ENCODE measurements at regions not wholly inside any gene's neighbourhood (a gene's known extent, or its start where the extent isn't known, plus 50 kb on each side); places are given as distances from the start of the nearest gene placed in this dataset.
"Not testable (repeated sequence)": the region's sequence is repeated elsewhere in the genome, so short reads cannot be mapped to it uniquely, and the experiment has no call there.

GRCh38 chr10:8312079-8312478 is 257.6 kb downstream of the GATA3 start:
- DNase-seq (ENCODE audit: low spot score) = no peak

GRCh38 chr10:8312781-8313180 is 258.3 kb downstream of the GATA3 start:
- no peak for DNase-seq (ENCODE audit: low spot score)

DNA sequence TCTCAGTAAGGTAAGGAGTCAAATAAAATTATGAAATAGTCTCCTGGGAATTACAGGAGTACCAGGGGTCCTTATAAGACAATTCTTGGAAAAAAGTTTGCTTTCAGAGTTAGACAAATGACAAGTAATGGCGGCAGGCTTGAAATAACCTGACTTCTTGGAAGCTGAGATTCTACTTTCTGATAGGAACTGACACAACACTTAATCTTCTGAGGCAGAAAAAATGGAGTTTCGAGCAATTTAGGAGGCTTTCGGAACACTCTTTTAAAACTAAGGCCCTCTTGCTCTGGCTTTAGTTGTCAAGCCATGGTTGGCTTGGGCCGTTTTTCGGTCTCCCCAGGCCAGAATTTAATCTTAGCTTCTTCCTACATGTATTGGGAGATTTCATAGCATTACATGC is 260.0 kb downstream of the GATA3 start:
- DNase-seq (ENCODE audit: low spot score) = no peak

DNA sequence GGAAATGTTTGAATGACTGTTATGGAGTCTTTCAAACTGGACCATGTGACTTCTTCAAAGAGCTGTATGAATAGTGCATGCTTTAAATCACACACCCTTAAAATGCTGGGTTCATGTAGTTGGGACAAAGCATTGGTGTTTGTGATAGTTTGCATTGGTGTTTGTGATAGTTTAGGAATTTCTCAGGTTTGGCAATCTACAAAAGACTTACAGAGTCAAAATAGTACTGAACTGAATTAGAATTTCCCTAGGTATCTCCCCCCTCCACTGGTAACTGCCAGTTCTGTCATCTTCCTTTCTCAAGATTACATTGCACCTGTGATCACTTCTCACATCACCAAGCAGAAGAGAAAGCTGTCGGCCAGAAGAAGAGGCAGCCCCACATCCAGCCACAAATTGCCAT is 261.1 kb downstream of the GATA3 start:
- DNase-seq (ENCODE audit: low spot score) = no peak

DNA sequence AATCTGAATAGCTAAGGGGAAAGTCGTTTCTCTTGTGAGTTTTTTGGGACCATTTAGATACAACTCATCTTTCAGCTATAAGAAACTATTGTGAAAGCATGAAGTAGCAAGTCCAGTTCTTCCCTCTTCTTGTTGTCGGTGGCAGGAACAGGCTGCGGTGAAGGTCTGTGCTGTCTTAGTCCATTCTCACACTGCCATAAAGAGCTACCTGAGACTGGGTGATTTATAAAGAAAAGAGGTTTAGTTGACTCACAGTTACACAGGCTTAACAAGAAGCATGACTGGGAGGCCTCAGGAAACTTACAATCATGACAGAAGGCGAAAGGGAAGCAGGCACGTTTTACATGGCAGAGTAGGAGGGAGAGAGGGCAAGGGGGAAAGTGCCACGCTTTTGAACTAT is 261.8 kb downstream of the GATA3 start:
- no peak for DNase-seq (ENCODE audit: low spot score)

- not testable (repeated sequence) for DNase-seq (ENCODE audit: low spot score)
Observed at GRCh38 chr10:8318429-8318828, 263.9 kb downstream of the GATA3 start.

GRCh38 chr10:8318956-8319355 is 264.5 kb downstream of the GATA3 start:
- no peak for DNase-seq (ENCODE audit: low spot score)

DNA sequence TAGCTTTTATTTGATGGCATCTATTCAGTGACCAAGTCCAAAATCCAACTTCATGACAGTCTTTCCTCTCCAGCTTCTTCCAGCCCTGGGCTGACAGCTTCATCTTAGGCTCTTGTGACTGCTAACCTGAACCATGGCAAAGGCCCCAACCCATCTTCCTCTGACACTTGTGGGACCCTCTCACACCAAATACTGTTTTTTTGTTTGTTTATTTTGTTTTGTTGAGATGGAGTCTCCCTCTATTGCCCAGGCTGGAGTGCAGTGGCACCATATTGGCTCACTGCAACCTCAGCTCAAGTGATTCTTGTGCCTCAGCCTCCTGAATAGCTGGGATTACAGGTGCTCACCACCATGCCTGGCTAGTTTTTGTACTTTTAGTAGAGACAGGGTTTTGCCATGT is 265.2 kb downstream of the GATA3 start:
- no peak for DNase-seq (ENCODE audit: low spot score)

DNA sequence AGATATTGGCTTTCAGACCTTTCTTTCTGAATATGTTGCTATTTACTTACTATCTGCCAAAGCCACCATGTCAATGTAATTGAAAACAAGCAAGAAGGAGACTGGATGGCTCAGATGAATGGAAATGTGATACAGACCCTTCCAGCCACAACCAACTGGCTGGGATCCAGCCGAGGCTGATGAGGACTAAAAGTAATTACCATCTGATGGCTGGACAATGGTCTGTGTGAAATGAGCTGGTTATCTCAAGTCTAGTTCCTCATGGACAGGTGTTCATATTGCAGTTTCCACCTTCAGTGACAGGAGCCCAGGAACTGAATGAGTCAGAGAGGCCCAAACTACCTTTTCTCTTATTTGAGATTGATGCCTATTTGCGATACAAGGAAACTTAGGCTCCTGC is 267.5 kb downstream of the GATA3 start:
- DNase-seq (ENCODE audit: low spot score) = no peak

- DNase-seq (ENCODE audit: low spot score) = no peak
Observed at GRCh38 chr10:8323428-8324054, 269.1 kb downstream of the GATA3 start.

GRCh38 chr10:8325024-8325980 is 270.8 kb downstream of the GATA3 start:
- DNase-seq (ENCODE audit: low spot score) = no peak

DNA sequence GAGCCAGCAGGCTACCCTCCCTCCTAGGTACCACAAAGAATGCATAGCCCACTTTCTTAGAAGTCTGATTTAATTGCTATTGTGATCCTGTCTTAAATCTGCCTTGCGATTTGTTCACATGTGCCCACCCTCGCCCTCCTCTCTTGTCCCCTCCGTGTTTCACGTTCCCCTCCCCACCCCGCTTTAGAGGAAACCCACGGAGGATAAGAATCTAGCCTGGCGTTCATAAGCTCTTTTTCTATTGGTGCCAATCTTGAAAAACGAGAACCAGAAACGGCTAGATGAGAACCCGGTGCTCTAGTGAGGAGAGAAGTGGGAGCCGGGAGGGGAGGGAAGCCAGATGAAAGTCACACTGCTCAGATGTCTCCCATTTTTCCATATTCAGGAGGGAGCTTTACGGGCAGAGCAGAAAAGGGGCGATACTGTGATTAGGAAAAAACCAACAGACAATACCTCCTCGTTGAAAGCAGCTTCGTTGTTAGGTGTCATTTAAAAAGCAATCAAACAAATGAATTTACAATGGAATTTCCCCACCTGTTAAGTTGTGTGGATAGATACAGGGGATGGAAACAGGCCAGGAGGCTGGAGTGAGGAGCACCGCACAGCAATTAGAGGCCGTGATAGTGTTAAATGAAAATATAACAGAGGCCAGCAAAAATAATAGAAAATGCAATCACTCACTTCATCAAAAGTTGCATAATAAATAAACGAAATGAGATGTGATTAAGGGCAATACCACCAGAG is 272.1 kb downstream of the GATA3 start:
- no peak for DNase-seq (ENCODE audit: low spot score)

- no peak for DNase-seq (ENCODE audit: low spot score)
Observed at GRCh38 chr10:8327140-8327423, 272.6 kb downstream of the GATA3 start.

DNA sequence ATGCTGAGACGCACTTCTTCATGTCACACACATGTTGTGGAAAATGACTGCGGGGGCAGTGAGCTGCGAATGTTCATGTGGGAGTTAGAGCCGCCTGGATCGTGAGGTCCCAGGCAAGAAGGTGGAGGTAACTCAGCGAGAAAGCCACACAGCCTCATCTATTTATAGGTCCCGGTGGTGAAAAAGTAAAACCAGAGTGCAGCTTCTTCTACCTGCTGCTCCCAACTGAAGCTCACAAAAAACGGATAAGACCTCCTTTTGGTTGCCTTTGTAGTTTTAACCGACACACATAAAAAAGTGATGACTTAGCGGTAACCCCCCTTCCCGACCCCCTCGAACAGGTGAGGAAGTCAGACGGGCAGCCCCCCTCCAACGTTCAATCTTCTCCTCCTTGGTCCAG is 276.9 kb downstream of the GATA3 start:
- DNase-seq (ENCODE audit: low spot score) = no peak

- no peak for DNase-seq (ENCODE audit: low spot score)
Observed at GRCh38 chr10:8331896-8332729, 277.6 kb downstream of the GATA3 start.

DNA sequence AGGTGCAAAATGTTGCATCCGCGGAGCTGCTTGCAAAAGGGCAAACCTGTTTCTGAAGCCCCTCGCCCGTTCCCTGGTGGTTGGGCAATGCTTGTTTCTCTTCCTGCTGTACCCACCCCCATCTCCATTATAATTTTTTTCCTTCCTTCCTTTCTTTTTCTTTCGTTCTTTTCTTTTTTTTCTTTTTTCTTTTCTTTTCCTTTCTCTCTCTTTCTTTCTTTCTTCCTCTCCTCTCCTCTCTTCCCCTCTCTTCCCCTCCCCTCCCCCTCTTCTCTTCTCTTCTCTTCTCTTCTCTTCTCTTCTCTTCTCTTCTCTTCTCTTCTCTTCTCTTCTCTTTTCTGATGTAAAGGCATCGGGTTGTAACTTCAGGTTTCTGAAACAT is 278.2 kb downstream of the GATA3 start:
- DNase-seq (ENCODE audit: low spot score) = no peak

- DNase-seq (ENCODE audit: low spot score) = no peak
Observed at GRCh38 chr10:8334631-8335030, 280.1 kb downstream of the GATA3 start.

DNA sequence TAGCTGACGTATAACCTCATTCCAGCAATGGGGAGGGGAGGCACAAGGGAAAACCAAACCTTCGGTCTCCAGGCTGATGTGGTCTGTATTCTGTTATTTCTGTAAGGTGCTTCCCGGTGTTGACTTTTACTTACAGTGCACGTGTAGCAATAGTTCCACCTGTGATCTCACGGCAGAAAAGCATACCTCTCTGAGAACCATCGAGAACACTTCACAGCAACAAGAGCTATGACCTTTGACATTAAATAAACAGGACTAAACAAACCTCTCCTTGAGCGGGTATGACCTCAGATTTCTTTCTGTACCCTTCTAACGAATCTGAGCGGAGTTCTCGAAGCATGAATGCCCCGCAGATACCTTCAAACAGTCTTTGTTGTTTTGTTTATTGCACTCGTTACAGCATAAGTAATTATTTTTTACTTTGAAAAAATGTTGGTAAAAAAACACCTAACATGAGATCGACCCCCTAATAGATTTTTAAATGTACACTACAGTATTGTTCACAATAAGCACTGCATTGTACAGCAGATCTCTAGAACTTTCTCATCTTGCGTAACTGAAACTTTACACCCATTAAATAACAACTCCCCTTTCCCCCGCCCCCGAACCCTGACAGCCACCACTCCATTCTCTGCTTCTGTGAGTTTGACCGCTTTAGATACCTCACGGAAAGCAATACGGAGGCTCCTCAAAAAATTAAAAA is 282.3 kb downstream of the GATA3 start:
- DNase-seq (ENCODE audit: low spot score) = peak; percentile 58

GRCh38 chr10:8337332-8337651 is 282.8 kb downstream of the GATA3 start:
- no peak for DNase-seq (ENCODE audit: low spot score)

DNA sequence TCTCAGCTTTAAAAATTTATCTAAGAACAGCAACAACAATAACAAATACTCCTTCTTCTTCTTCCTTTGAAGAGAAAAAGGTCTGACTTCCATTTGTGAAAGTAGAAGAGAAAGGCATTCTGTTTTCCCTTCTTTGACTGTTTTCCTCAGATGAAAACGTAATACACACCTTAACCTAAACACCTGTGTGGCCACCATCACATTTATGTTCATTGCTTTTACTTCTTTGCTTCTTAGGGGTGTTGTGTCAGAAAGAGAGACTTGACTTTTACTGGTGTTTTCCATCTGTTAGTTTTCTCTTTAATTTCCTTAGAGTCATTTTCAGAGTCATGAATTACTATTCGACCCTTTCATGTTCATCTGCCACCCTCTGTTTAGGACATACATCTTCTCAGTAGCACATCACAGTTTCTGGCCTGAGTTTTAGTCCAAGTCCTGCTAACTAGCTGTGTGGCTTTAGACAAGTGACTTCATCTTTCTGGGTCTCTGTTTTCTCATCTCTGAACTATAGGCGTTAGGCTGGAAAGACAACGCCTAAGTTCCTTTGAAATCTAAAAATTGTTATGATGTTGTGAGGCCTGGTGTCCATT is 283.8 kb downstream of the GATA3 start:
- DNase-seq (ENCODE audit: low spot score) = no peak

DNA sequence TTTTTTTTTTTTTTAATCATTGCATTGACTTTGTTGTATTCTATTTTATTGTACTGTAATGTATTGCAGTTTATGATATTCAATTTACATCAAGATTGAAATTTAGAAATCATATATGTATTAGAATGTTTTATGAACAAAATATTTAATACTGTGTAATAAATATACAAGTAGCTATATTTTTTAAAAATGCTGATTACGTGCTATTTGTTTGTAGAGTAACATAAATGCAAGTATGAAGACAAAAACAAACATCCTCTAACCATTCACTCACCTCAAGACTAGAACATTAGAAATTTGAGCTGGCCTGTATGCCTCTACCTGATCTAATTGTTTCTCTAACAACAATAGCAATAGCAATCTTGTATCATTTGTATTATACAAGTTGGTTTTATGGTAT is 290.3 kb downstream of the GATA3 start:
- DNase-seq (ENCODE audit: low spot score) = no peak

Measured in HuH-7 (cell line).